ENCODE measurements at regions not wholly inside any gene's neighbourhood (a gene's known extent, or its start where the extent isn't known, plus 50 kb on each side); places are given as distances from the start of the nearest gene placed in this dataset.
"Not testable (repeated sequence)": the region's sequence is repeated elsewhere in the genome, so short reads cannot be mapped to it uniquely, and the experiment has no call there.

GRCh38 chr2:144771348-144771747 is 251.4 kb upstream of the ZEB2 start:
- DNase-seq: no peak

GRCh38 chr2:144770616-144771230 is 250.8 kb upstream of the ZEB2 start:
- DNase-seq: no peak

GRCh38 chr2:144760939-144761338 is 241.0 kb upstream of the ZEB2 start:
- not testable (repeated sequence) for DNase-seq

- no peak for DNase-seq
Observed at GRCh38 chr2:144759746-144760145, 239.8 kb upstream of the ZEB2 start.

- not testable (repeated sequence) for DNase-seq
Observed at GRCh38 chr2:144758196-144758595, 238.3 kb upstream of the ZEB2 start.

GRCh38 chr2:144753416-144753815 is 233.5 kb upstream of the ZEB2 start:
- no peak for DNase-seq

GRCh38 chr2:144751142-144751905 is 231.4 kb upstream of the ZEB2 start:
- no peak for DNase-seq

GRCh38 chr2:144749188-144749587 is 229.3 kb upstream of the ZEB2 start:
- DNase-seq: no peak

- no peak for DNase-seq
Observed at GRCh38 chr2:144748443-144748842, 228.5 kb upstream of the ZEB2 start.

GRCh38 chr2:144747571-144747970 is 227.7 kb upstream of the ZEB2 start:
- no peak for DNase-seq

- no peak for DNase-seq
Observed at GRCh38 chr2:144745424-144745823, 225.5 kb upstream of the ZEB2 start.

GRCh38 chr2:144738749-144739148 is 218.8 kb upstream of the ZEB2 start:
- DNase-seq: no peak

GRCh38 chr2:144730711-144731110 is 210.8 kb upstream of the ZEB2 start:
- no peak for DNase-seq

- not testable (repeated sequence) for DNase-seq
Observed at GRCh38 chr2:144724460-144724859, 204.5 kb upstream of the ZEB2 start.

GRCh38 chr2:144718376-144718775 is 198.5 kb upstream of the ZEB2 start:
- DNase-seq: no peak

GRCh38 chr2:144715992-144716391 is 196.1 kb upstream of the ZEB2 start:
- no peak for DNase-seq

GRCh38 chr2:144713410-144713809 is 193.5 kb upstream of the ZEB2 start:
- DNase-seq: no peak

- peak; percentile 4 for DNase-seq
Observed at GRCh38 chr2:144712550-144712940, 192.6 kb upstream of the ZEB2 start.

GRCh38 chr2:144711630-144712549 is 192.0 kb upstream of the ZEB2 start:
- DNase-seq: no peak

GRCh38 chr2:144711084-144711483 is 191.2 kb upstream of the ZEB2 start:
- DNase-seq: no peak

- DNase-seq: no peak
Observed at GRCh38 chr2:144708626-144709025, 188.7 kb upstream of the ZEB2 start.

- DNase-seq: no peak
Observed at GRCh38 chr2:144707736-144708326, 187.9 kb upstream of the ZEB2 start.

- no peak for DNase-seq
Observed at GRCh38 chr2:144706647-144707046, 186.7 kb upstream of the ZEB2 start.
